ENCODE measurements at regions not wholly inside any gene's neighbourhood (a gene's known extent, or its start where the extent isn't known, plus 50 kb on each side); places are given as distances from the start of the nearest gene placed in this dataset.

DNA sequence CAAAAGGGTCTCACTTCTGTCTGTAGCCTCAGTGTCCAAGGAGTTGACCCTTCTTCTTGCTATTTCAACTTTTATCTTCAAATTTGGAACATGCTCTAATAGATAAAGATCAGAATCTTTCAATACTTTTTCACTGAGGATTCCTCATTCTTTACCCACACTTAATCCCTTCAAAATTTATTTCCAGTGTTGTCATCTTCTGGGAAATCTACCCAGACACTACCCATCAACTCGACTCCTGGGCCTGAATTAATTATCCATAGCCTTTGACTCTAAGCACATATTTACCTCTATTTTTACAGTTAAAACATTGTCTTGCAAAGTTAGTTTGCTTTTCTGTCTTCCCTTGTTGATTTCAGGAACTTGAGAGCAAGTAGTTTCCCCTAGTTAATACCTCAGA, 1022.5 kb downstream of the PCDH9 start:
- TF ChIP-seq YY1 (IDR thresholded peaks at IDR 0.05; ENCODE audit: insufficient read depth, insufficient read length) (no peak), ZNF274 (IDR thresholded peaks at IDR 0.05; ENCODE audit: low read depth, low read length) (no peak), SUZ12 (IDR thresholded peaks at IDR 0.05; ENCODE audit: extremely low read depth, insufficient read depth, insufficient read length) (no peak)
